Keratinocyte (primary cell): ENCODE measurements at regions not wholly inside any gene's neighbourhood (a gene's known extent, or its start where the extent isn't known, plus 50 kb on each side); places are given as distances from the start of the nearest gene placed in this dataset.

Source experiments
- CTCF ChIP-seq, 3 experiments: IDR thresholded peaks in 1 of 3; conservative IDR thresholded peaks in 1 of 3; optimal IDR thresholded peaks in 1 of 3; 2 replicates in 2 of 3; 3 replicates in 1 of 3; pipeline versions ENCODE3 to v1.5.1; 2011; ENCODE audit warnings: low read length in 3 of 3, mild to moderate bottlenecking in 3 of 3, moderate library complexity in 2 of 3, control low read depth in 1 of 3, inconsistent platforms in 1 of 3; ENCODE audit not compliant: insufficient read depth in 2 of 3; ENCODE audit errors: extremely low read depth in 1 of 3
- EZH2 ChIP-seq: IDR thresholded peaks from one replicate; pipeline ENCODE4 v1.6.1; 2012; ENCODE audit warnings: inconsistent platforms, mild to moderate bottlenecking, low read length, moderate library complexity

DNA sequence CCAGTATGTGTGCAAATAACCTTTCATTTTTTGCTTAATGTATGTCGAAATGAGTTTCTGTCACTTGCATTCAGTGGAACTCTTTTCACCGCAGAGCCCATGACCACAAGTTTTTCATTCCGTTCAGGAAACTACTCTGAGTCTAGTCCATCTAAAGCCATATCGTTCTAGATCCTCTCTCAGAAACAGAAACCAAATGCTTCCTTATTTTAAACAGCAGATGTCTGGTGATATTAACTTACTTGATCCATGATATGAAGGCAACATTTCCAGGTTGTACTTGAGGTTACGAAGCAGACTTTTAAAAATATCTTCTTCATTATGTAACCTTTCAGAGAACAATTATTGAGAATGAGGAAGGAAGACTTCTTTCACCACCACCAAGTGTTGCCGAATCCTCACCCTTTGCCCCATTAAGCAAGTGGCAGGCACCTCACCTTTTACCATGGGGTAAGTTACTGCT is 72.4 kb upstream of the GNAQ start:
- TF ChIP-seq CTCF (optimal IDR thresholded peaks at IDR 0.05 in 1 of 3, IDR thresholded peaks at IDR 0.05 in 1 of 3, conservative IDR thresholded peaks at IDR 0.05 in 1 of 3; ENCODE audit: extremely low read depth in 1 of 3, insufficient read depth in 2 of 3, low read length in 3 of 3), result no peak
- no peak for TF ChIP-seq EZH2
